PC-9 (cell line): ENCODE measurements at regions not wholly inside any gene's neighbourhood (a gene's known extent, or its start where the extent isn't known, plus 50 kb on each side); places are given as distances from the start of the nearest gene placed in this dataset.

Experiments used
- BruUV-seq: library from RNA; stranded (reverse); fragments of 400-500 nt; replicated peaks from 2 replicates; lab custom pipeline; 2021; lab: Mats Ljungman, UMichigan
- CTCF ChIA-PET: fragments of 300-600 bp; sonication (Branson Sonifier 250); formaldehyde crosslinking; loops from one replicate; lab custom pipeline; 2022; ENCODE audit warnings: antibody characterized with exemption; lab: Charles Lee
- POLR2A ChIA-PET: fragments of 300-600 bp; sonication (Branson Sonifier 250); formaldehyde crosslinking; loops from one replicate; lab custom pipeline; 2022; ENCODE audit warnings: antibody characterized with exemption; ENCODE audit not compliant: unreplicated experiment; lab: Charles Lee
- DNase-seq, 2 experiments: peaks; one replicate each; pipeline versions ENCODE4 v3.0.0 to v3.0.0-alpha.2; 2015 to 2022; ENCODE audit warnings: mixed read lengths in 1 of 2
- H2AFZ ChIP-seq: fragments of 200-600 bp; sonication (generic); 2 replicates; pipeline ENCODE4 v1.8.1; 2017; ENCODE audit warnings: antibody characterized with exemption
- H3F3A ChIP-seq: fragments of 200-600 bp; sonication (generic); 2 replicates; pipeline ENCODE4 v1.8.1; 2017; ENCODE audit warnings: antibody characterized with exemption, mild to moderate bottlenecking, low read depth; ENCODE audit not compliant: insufficient read depth
- H3K27ac ChIP-seq: fragments of 200-600 bp; sonication (generic); 2 replicates; pipeline ENCODE4 v1.6.1; 2016; ENCODE audit warnings: mixed run types
- H3K27me3 ChIP-seq: fragments of 200-600 bp; sonication (generic); 2 replicates; pipeline ENCODE4 v1.6.1; 2016; ENCODE audit warnings: low read depth, mixed run types; ENCODE audit not compliant: insufficient read depth
- H3K36me3 ChIP-seq: fragments of 200-600 bp; sonication (generic); 2 replicates; pipeline ENCODE4 v1.6.1; 2016; ENCODE audit warnings: low read depth, mixed run types
- H3K4me1 ChIP-seq: fragments of 200-600 bp; sonication (generic); replicated peaks from 2 replicates; pipeline ENCODE4 v1.6.1; 2016; ENCODE audit warnings: mixed run types; ENCODE audit not compliant: insufficient read depth
- H3K4me2 ChIP-seq: fragments of 200-600 bp; sonication (generic); 2 replicates; pipeline ENCODE4 v1.6.1; 2017; ENCODE audit warnings: mixed run types
- H3K4me3 ChIP-seq: fragments of 200-600 bp; sonication (generic); 2 replicates; pipeline ENCODE4 v1.6.1; 2016; ENCODE audit warnings: mixed run types
- H3K79me2 ChIP-seq: fragments of 200-600 bp; sonication (generic); 2 replicates; pipeline ENCODE4 v1.6.1; 2017; ENCODE audit warnings: low read depth, mixed run types
- H3K9me2 ChIP-seq: fragments of 200-600 bp; sonication (generic); 2 replicates; pipeline ENCODE4 v1.8.1; 2017; ENCODE audit warnings: mild to moderate bottlenecking; ENCODE audit not compliant: insufficient read depth
- H3K9me3 ChIP-seq: fragments of 200-600 bp; sonication (generic); 2 replicates; pipeline ENCODE4 v1.8.1; 2016; ENCODE audit warnings: low read depth; ENCODE audit not compliant: insufficient read depth
- H4K20me1 ChIP-seq: fragments of 200-600 bp; sonication (generic); 2 replicates; pipeline ENCODE4 v1.8.1; 2017; ENCODE audit not compliant: insufficient read depth
- CTCF ChIP-seq: fragments of 200-600 bp; sonication (generic); conservative IDR thresholded peaks from 2 replicates; pipeline ENCODE4 v1.6.1; 2017; ENCODE audit warnings: mixed run types, antibody characterized with exemption, mild to moderate bottlenecking, moderate library complexity
- EZH2 ChIP-seq: fragments of 200-600 bp; sonication (generic); IDR thresholded peaks from 2 replicates; pipeline ENCODE4 v1.8.0; 2017; ENCODE audit warnings: antibody characterized with exemption, low read depth
- intact Hi-C: fragments of 100-400 bp; cut with micrococcal nuclease; formaldehyde crosslinking; loops from one replicate; pipeline ENCODE4 v1.10.0; 2022; ENCODE audit not compliant: unreplicated experiment

- BruUV-seq: no TSS peak
- TF ChIP-seq EZH2 (no peak), CTCF (no peak)
- no peaks in the 10 kb centered on the region for H3K79me2 ChIP-seq
- H3K4me1 ChIP-seq: no peaks in the 10 kb centered on the region
- no peaks in the 10 kb centered on the region for H3K9me2 ChIP-seq
- H4K20me1 ChIP-seq: no peaks in the 10 kb centered on the region
- intact Hi-C loops: no loop called here
- no peak overlapping the region for H3K4me2 ChIP-seq
- no peak overlapping the region for H3K4me3 ChIP-seq
- H3K27me3 ChIP-seq: peaks cover 79% of the 10 kb centered on the region
- H3K9me3 ChIP-seq: no peaks in the 10 kb centered on the region
- H3K36me3 ChIP-seq: no peaks in the 10 kb centered on the region
- POLR2A ChIA-PET: no interaction called here
- no peak overlapping the region for H3K27ac ChIP-seq
- DNase-seq: peak in 1 of 2 experiments; percentile 54
- no peaks in the 10 kb centered on the region for H3F3A ChIP-seq
- no peak overlapping the region for H2AFZ ChIP-seq
- CTCF ChIA-PET: no interaction called here
Measured at GRCh38 chr20:63082308-63082938, 75.7 kb upstream of the BHLHE23 start.

DNA sequence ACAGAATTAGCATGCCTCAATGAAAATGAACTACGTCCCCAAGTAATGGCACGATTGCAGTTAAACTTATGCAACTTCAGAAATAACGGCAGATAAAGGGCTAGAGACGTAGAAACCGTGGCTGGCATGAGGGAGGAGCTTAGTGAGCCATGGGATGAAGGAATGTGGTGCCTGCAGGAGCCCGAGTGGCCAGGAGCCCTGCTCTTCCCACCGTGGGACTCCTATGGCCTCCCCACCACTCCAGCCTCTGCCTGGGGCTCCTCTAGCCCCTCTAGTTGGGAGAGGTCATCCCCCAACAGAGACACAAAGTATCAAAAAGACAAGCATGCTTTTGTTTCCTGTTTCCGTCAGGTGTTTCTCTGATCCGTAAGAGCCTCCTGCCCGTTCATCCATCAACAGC is 75.1 kb upstream of the BHLHE23 start:
- Histone ChIP-seq H2AFZ (no peak overlapping the region), H3K27ac (no peak overlapping the region), H3K9me2 (no peaks in the 10 kb centered on the region), H3K9me3 (no peaks in the 10 kb centered on the region), H4K20me1 (no peaks in the 10 kb centered on the region), H3K4me3 (no peak overlapping the region), H3K27me3 (peaks cover 79% of the 10 kb centered on the region), H3K4me1 (no peaks in the 10 kb centered on the region), H3K36me3 (no peaks in the 10 kb centered on the region), H3F3A (no peaks in the 10 kb centered on the region), H3K4me2 (no peak overlapping the region), H3K79me2 (no peaks in the 10 kb centered on the region)
- TF ChIP-seq EZH2: no peak
- TF ChIP-seq CTCF: no peak
- intact Hi-C loops: no loop called here
- CTCF ChIA-PET: no interaction called here
- BruUV-seq: no TSS peak
- DNase-seq: no peak
- POLR2A ChIA-PET: no interaction called here

DNA sequence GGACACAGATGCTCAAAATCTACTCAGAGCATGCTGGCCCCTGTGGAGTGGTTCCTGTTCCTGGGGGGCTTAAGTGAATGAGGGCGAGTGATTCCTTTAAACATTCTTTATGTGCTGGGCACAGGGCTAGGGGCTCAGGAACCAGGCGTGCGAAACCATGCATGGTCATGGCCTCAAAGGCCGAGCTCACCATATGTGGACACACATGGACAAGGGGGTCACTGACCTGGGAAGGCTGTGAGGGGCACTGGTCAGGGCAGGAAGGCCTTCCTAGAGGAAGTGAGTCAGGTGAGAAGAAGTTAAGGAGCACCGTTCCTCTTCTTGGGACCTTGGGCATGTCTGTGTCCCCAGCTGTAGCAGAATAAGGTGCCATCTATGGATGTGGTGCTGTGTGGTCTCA is 74.6 kb upstream of the BHLHE23 start:
- no peaks in the 10 kb centered on the region for H4K20me1 ChIP-seq
- H3K27ac ChIP-seq: no peak overlapping the region
- ChIA-PET POLR2A (no interaction called here), CTCF (no interaction called here)
- H3F3A ChIP-seq: no peaks in the 10 kb centered on the region
- no peak overlapping the region for H3K4me2 ChIP-seq
- no peak overlapping the region for H3K4me3 ChIP-seq
- no peak overlapping the region for H2AFZ ChIP-seq
- peaks cover 79% of the 10 kb centered on the region for H3K27me3 ChIP-seq
- no peaks in the 10 kb centered on the region for H3K79me2 ChIP-seq
- intact Hi-C loops: no loop called here
- no peaks in the 10 kb centered on the region for H3K4me1 ChIP-seq
- no peak for TF ChIP-seq CTCF
- TF ChIP-seq EZH2: no peak
- DNase-seq: no peak
- H3K9me2 ChIP-seq: no peaks in the 10 kb centered on the region
- no TSS peak for BruUV-seq
- H3K36me3 ChIP-seq: no peaks in the 10 kb centered on the region
- H3K9me3 ChIP-seq: no peaks in the 10 kb centered on the region
